ENCODE measurements at regions not wholly inside any gene's neighbourhood (a gene's known extent, or its start where the extent isn't known, plus 50 kb on each side); places are given as distances from the start of the nearest gene placed in this dataset.

DNA sequence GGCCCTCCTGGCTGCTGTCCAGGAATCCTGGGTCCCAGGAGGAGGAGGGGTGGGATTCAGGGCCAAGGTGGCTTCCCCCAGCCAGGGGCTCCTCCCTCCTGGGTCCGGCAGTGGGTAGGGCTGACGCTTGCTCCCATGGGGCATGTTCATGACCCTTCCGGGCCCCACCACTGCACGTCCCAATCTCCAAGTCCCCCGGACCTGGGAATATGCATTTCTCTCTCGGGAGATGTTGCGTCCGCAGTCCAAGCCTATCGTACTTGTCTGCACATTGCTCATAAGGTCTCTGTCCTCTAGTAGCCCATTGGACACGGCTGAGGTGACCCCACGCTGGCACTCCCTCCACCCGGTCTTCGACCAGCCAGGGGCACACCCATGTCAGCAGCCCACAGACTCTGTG lies 192.3 kb downstream of the TEX29 start:
- no peak for TF ChIP-seq CTCF (IDR thresholded peaks at IDR 0.05)
- TF ChIP-seq CHD2 (IDR thresholded peaks at IDR 0.05; ENCODE audit: low read length, partially characterized antibody), result no peak
- no peak for TF ChIP-seq TEAD4 (IDR thresholded peaks at IDR 0.05; ENCODE audit: borderline replicate concordance, insufficient read depth)
- no peak for TF ChIP-seq JUND (IDR thresholded peaks at IDR 0.05)
- TF ChIP-seq SIN3A (IDR thresholded peaks at IDR 0.05; ENCODE audit: borderline replicate concordance, low read depth, low read length), result no peak
- no peak for TF ChIP-seq FOXM1 (IDR thresholded peaks at IDR 0.05; ENCODE audit: low read depth)
- TF ChIP-seq POLR2AphosphoS5 (IDR thresholded peaks at IDR 0.05; ENCODE audit: low read depth, low read length), result no peak

Data from SK-N-SH (cell line).